HG02759 (cell line): ENCODE measurements at regions not wholly inside any gene's neighbourhood (a gene's known extent, or its start where the extent isn't known, plus 50 kb on each side); places are given as distances from the start of the nearest gene placed in this dataset.

ENCODE experiments used
- ATAC-seq: cut with Tn5 transposase; IDR thresholded peaks from one replicate; pipeline ENCODE4 v1.9.1; 2021; ENCODE audit warnings: mild to moderate bottlenecking, moderate library complexity; ENCODE audit not compliant: unreplicated experiment

GRCh38 chr15:47640079-47640478 lies 77.2 kb upstream of the SEMA6D start:
- ATAC-seq: no peak

GRCh38 chr15:47640901-47641300 lies 76.4 kb upstream of the SEMA6D start:
- no peak for ATAC-seq

GRCh38 chr15:47644722-47645121 lies 72.6 kb upstream of the SEMA6D start:
- no peak for ATAC-seq

- ATAC-seq: no peak
Observed at GRCh38 chr15:47650564-47650963, 66.7 kb upstream of the SEMA6D start.

GRCh38 chr15:47652328-47652727 lies 65.0 kb upstream of the SEMA6D start:
- ATAC-seq: no peak

GRCh38 chr15:47652844-47653243 lies 64.5 kb upstream of the SEMA6D start:
- ATAC-seq: no peak

GRCh38 chr15:47661661-47662180 lies 55.6 kb upstream of the SEMA6D start:
- no peak for ATAC-seq

- no peak for ATAC-seq
Observed at GRCh38 chr15:47663101-47663500, 54.2 kb upstream of the SEMA6D start.
